SK-N-SH treated with all-trans-retinoic acid at 6 μM for 48 hours (cell line): ENCODE measurements at regions not wholly inside any gene's neighbourhood (a gene's known extent, or its start where the extent isn't known, plus 50 kb on each side); places are given as distances from the start of the nearest gene placed in this dataset.

Experiments
- ISL1 ChIP-seq: fragments of 250-450 bp; sonication (Bioruptor Pico); IDR thresholded peaks from 2 replicates; pipeline ENCODE4 v2.1.2; 2022; ENCODE audit warnings: mild to moderate bottlenecking, moderate library complexity
- PPARA ChIP-seq: fragments of 250-450 bp; sonication (Bioruptor Pico); IDR thresholded peaks from 2 replicates; pipeline ENCODE4 v1.5.0; 2020; ENCODE audit warnings: mild to moderate bottlenecking, borderline replicate concordance
- TCF4 ChIP-seq: fragments of 250-450 bp; sonication (Bioruptor Pico); IDR thresholded peaks from 2 replicates; pipeline ENCODE4 v1.8.0; 2021; ENCODE audit warnings: mild to moderate bottlenecking, moderate library complexity, borderline replicate concordance
- ZC3H10 ChIP-seq: fragments of 250-450 bp; sonication (Bioruptor Pico); IDR thresholded peaks from 2 replicates; pipeline ENCODE4 v1.5.1; 2021; ENCODE audit warnings: mild to moderate bottlenecking, moderate library complexity
- ZFP30 ChIP-seq: fragments of 450-650 bp; formaldehyde crosslinking; IDR thresholded peaks from 2 replicates; pipeline ENCODE4 v1.5.0; 2022; ENCODE audit warnings: mild to moderate bottlenecking, moderate library complexity
- ZNF70 ChIP-seq: fragments of 450-650 bp; formaldehyde crosslinking; IDR thresholded peaks from 2 replicates; pipeline ENCODE4 v1.5.0; 2020; ENCODE audit warnings: mild to moderate bottlenecking, moderate library complexity
- ZNF8 ChIP-seq: fragments of 450-650 bp; formaldehyde crosslinking; IDR thresholded peaks from 2 replicates; pipeline ENCODE4 v1.5.0; 2020; ENCODE audit warnings: mild to moderate bottlenecking, moderate library complexity
- TF ChIP-seq, protein P1 (sequence below): fragments of 250-450 bp; sonication (Bioruptor Pico); IDR thresholded peaks from 2 replicates; pipeline ENCODE4 v1.8.0; 2021; ENCODE audit warnings: low read depth, mild to moderate bottlenecking, moderate library complexity, borderline replicate concordance

DNA sequence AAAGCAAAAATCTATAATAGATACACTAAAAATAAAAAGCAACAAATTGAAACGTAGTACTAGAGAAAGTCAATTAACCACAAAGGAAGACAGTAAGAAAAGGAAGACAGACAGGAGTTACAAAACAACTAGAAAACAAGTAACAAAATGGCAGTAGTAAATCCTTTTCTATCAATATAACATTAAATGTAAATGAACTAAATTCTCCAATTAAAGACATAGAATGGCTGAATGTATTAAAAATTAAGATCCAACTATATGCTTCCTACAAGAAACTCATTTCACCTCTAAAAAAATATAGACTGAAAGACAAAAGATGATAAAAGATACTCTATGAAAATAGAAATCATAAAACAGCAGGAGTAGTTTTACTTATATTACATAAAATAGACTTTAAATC is 79.1 kb downstream of the CTH start:
- TF ChIP-seq ISL1 (CRISPR knock-in tag): no peak
- no peak for TF ChIP-seq ZFP30 (CRISPR knock-in tag)
- TF ChIP-seq TCF4 (CRISPR knock-in tag): no peak
- TF ChIP-seq ZNF70 (CRISPR knock-in tag): no peak
- TF ChIP-seq ZC3H10 (CRISPR knock-in tag): no peak
- no peak for TF ChIP-seq PPARA
- no peak for TF ChIP-seq ZNF8 (CRISPR knock-in tag)
- TF ChIP-seq, protein P1, sequence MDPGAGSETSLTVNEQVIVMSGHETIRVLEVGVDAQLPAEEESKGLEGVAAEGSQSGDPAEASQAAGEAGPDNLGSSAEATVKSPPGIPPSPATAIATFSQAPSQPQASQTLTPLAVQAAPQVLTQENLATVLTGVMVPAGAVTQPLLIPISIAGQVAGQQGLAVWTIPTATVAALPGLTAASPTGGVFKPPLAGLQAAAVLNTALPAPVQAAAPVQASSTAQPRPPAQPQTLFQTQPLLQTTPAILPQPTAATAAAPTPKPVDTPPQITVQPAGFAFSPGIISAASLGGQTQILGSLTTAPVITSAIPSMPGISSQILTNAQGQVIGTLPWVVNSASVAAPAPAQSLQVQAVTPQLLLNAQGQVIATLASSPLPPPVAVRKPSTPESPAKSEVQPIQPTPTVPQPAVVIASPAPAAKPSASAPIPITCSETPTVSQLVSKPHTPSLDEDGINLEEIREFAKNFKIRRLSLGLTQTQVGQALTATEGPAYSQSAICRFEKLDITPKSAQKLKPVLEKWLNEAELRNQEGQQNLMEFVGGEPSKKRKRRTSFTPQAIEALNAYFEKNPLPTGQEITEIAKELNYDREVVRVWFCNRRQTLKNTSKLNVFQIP: no peak
